Fibroblast of lung (primary cell): ENCODE measurements at regions not wholly inside any gene's neighbourhood (a gene's known extent, or its start where the extent isn't known, plus 50 kb on each side); places are given as distances from the start of the nearest gene placed in this dataset.

ENCODE experiments used
- CTCF ChIP-seq, 2 donors: IDR thresholded peaks in 1 of 2; conservative IDR thresholded peaks in 1 of 2; 1 replicate in 1 of 2; 2 replicates in 1 of 2; pipeline ENCODE4 v1.5.1; 2011 to 2012; ENCODE audit warnings: low read length in 2 of 2, control low read depth in 1 of 2, inconsistent platforms in 1 of 2, low read depth in 1 of 2, mild to moderate bottlenecking in 1 of 2
- EZH2 ChIP-seq: IDR thresholded peaks from 2 replicates; pipeline ENCODE4 v1.5.1; 2012; ENCODE audit warnings: low read length, control low read depth, mild to moderate bottlenecking; ENCODE audit errors: missing control alignments

GRCh38 chr7:91568138-91568537 is 303.9 kb downstream of the FZD1 start:
- TF ChIP-seq CTCF (conservative IDR thresholded peaks at IDR 0.05 in 1 of 2, IDR thresholded peaks at IDR 0.05 in 1 of 2; ENCODE audit: low read depth in 1 of 2, low read length in 2 of 2): no peak
- TF ChIP-seq EZH2: no peak
